WTC11 (cell line): ENCODE measurements at regions not wholly inside any gene's neighbourhood (a gene's known extent, or its start where the extent isn't known, plus 50 kb on each side); places are given as distances from the start of the nearest gene placed in this dataset.

Experiments
- ATAC-seq: fragments of 200-7000 bp; cut with Tn5 transposase; 2 replicates; pipeline ENCODE4 v1.10.0; 2021; ENCODE audit warnings: mild to moderate bottlenecking, moderate library complexity
- CTCF ChIA-PET: fragments of 300-600 bp; sonication (Branson Sonifier 250); formaldehyde crosslinking; loops from one replicate; lab custom pipeline; 2021; ENCODE audit warnings: antibody characterized with exemption; lab: Charles Lee
- POLR2A ChIA-PET: fragments of 350-600 bp; sonication (Branson Sonifier 250); formaldehyde crosslinking; loops from one replicate; lab custom pipeline; 2021; ENCODE audit warnings: antibody characterized with exemption; lab: Charles Lee
- DNase-seq: peaks from one replicate; pipeline ENCODE4 v3.0.0; 2021; ENCODE audit warnings: low spot score
- H3K27ac Mint-ChIP-seq: 2 replicates; pipeline ENCODE4 v1.8.0; 2021; ENCODE audit warnings: mixed read lengths
- H3K27me3 Mint-ChIP-seq: 2 replicates; pipeline ENCODE4 v1.8.0; 2021; ENCODE audit warnings: low read depth, mild to moderate bottlenecking, moderate library complexity, mixed read lengths
- H3K36me3 Mint-ChIP-seq: 2 replicates; pipeline ENCODE4 v1.8.0; 2021; ENCODE audit warnings: mixed read lengths
- H3K4me1 Mint-ChIP-seq: 2 replicates; pipeline ENCODE4 v1.8.0; 2022; ENCODE audit warnings: mixed read lengths
- H3K4me3 Mint-ChIP-seq: 2 replicates; pipeline ENCODE4 v1.8.0; 2021; ENCODE audit warnings: mild to moderate bottlenecking, moderate library complexity, mixed read lengths
- H3K9me3 Mint-ChIP-seq: 2 replicates; pipeline ENCODE4 v1.8.0; 2021; ENCODE audit warnings: mixed read lengths
- ATF2 ChIP-seq: sonication (generic); formaldehyde crosslinking; IDR thresholded peaks from 2 replicates; pipeline ENCODE4 v1.8.1; 2022; ENCODE audit warnings: low read depth, missing genetic modification reagents, borderline replicate concordance
- CREB1 ChIP-seq: sonication (generic); formaldehyde crosslinking; IDR thresholded peaks from 2 replicates; pipeline ENCODE4 v1.8.0; 2023; ENCODE audit warnings: mild to moderate bottlenecking, missing genetic modification reagents
- CREM ChIP-seq: sonication (generic); formaldehyde crosslinking; IDR thresholded peaks from 2 replicates; pipeline ENCODE4 v1.8.1; 2022; ENCODE audit warnings: mild to moderate bottlenecking, missing genetic modification reagents, moderate library complexity
- E2F1 ChIP-seq: sonication (generic); formaldehyde crosslinking; IDR thresholded peaks from 2 replicates; pipeline ENCODE4 v1.8.0; 2022; ENCODE audit warnings: mild to moderate bottlenecking, missing genetic modification reagents
- E2F5 ChIP-seq: sonication (generic); formaldehyde crosslinking; IDR thresholded peaks from 2 replicates; pipeline ENCODE4 v1.8.1; 2022; ENCODE audit warnings: mild to moderate bottlenecking, moderate library complexity, missing genetic modification reagents
- GABPB1 ChIP-seq: sonication (generic); formaldehyde crosslinking; IDR thresholded peaks from 2 replicates; pipeline ENCODE4 v1.8.1; 2023; ENCODE audit warnings: mild to moderate bottlenecking, missing genetic modification reagents
- GTF2I ChIP-seq: fragments of 250-450 bp; sonication (Bioruptor Pico); conservative IDR thresholded peaks from 2 replicates; pipeline ENCODE4 v1.4.0; 2021; ENCODE audit warnings: mild to moderate bottlenecking
- MAX ChIP-seq: sonication (generic); formaldehyde crosslinking; IDR thresholded peaks from 2 replicates; pipeline ENCODE4 v1.8.0; 2022; ENCODE audit warnings: mild to moderate bottlenecking, missing genetic modification reagents
- MYBL2 ChIP-seq: sonication (generic); formaldehyde crosslinking; IDR thresholded peaks from 2 replicates; pipeline ENCODE4 v1.8.1; 2023; ENCODE audit warnings: mild to moderate bottlenecking, moderate library complexity, missing genetic modification reagents
- NFE2L1 ChIP-seq: sonication (generic); formaldehyde crosslinking; IDR thresholded peaks from 2 replicates; pipeline ENCODE4 v1.8.1; 2023; ENCODE audit warnings: missing genetic modification reagents
- PREB ChIP-seq: sonication (generic); formaldehyde crosslinking; IDR thresholded peaks from 2 replicates; pipeline ENCODE4 v1.8.1; 2022; ENCODE audit warnings: mild to moderate bottlenecking, missing genetic modification reagents, moderate library complexity, borderline replicate concordance
- PRRX2 ChIP-seq: fragments of 250-450 bp; sonication (Bioruptor Pico); IDR thresholded peaks from 2 replicates; pipeline ENCODE4 v1.8.0; 2021; ENCODE audit warnings: mild to moderate bottlenecking
- SMAD3 ChIP-seq: sonication (generic); formaldehyde crosslinking; IDR thresholded peaks from 2 replicates; pipeline ENCODE4 v1.8.0; 2022; ENCODE audit warnings: missing genetic modification reagents, mild to moderate bottlenecking, borderline replicate concordance
- SP1 ChIP-seq: sonication (generic); formaldehyde crosslinking; conservative IDR thresholded peaks from 2 replicates; pipeline ENCODE4 v1.8.1; 2022; ENCODE audit warnings: missing genetic modification reagents
- STAT6 ChIP-seq: sonication (generic); formaldehyde crosslinking; conservative IDR thresholded peaks from 2 replicates; pipeline ENCODE4 v1.8.1; 2023; ENCODE audit warnings: mild to moderate bottlenecking, low read depth, missing genetic modification reagents, moderate library complexity
- TEAD1 ChIP-seq: sonication (generic); formaldehyde crosslinking; IDR thresholded peaks from 2 replicates; pipeline ENCODE4 v1.8.0; 2022; ENCODE audit warnings: mild to moderate bottlenecking, missing genetic modification reagents
- ZBTB21 ChIP-seq: sonication (generic); formaldehyde crosslinking; IDR thresholded peaks from 2 replicates; pipeline ENCODE4 v1.8.1; 2023; ENCODE audit warnings: mild to moderate bottlenecking, missing genetic modification reagents, borderline replicate concordance
- ZNF219 ChIP-seq: sonication (generic); formaldehyde crosslinking; IDR thresholded peaks from 2 replicates; pipeline ENCODE4 v1.8.0; 2023; ENCODE audit warnings: missing genetic modification reagents, mild to moderate bottlenecking, borderline replicate concordance
- ZNF232 ChIP-seq: sonication (generic); formaldehyde crosslinking; IDR thresholded peaks from 2 replicates; pipeline ENCODE4 v1.8.0; 2022; ENCODE audit warnings: mild to moderate bottlenecking, missing genetic modification reagents
- ZNF281 ChIP-seq: sonication (generic); formaldehyde crosslinking; IDR thresholded peaks from 2 replicates; pipeline ENCODE4 v1.8.0; 2023; ENCODE audit warnings: mild to moderate bottlenecking, missing genetic modification reagents
- ZNF416 ChIP-seq: fragments of 250-450 bp; sonication (Bioruptor Pico); IDR thresholded peaks from 2 replicates; pipeline ENCODE4 v1.9.0; 2021; ENCODE audit warnings: mild to moderate bottlenecking, inconsistent platforms

GRCh38 chr1:208329300-208329699, 85.1 kb upstream of the PLXNA2 start:
- H3K4me3 Mint-ChIP-seq = no peak overlapping the region
- peaks cover 5% of the 10 kb centered on the region for H3K27me3 Mint-ChIP-seq
- DNase-seq (no peak), ATAC-seq (no peak)
- TF ChIP-seq NFE2L1 (CRISPR knock-in tag) (no peak), MAX (CRISPR knock-in tag) (no peak), MYBL2 (CRISPR knock-in tag) (no peak), ZBTB21 (CRISPR knock-in tag) (no peak), CREM (CRISPR knock-in tag) (no peak), ATF2 (no peak), STAT6 (CRISPR knock-in tag) (no peak), ZNF232 (CRISPR knock-in tag) (no peak), SMAD3 (CRISPR knock-in tag) (no peak)
- H3K36me3 Mint-ChIP-seq = no peaks in the 10 kb centered on the region
- no peak overlapping the region for H3K27ac Mint-ChIP-seq
- POLR2A ChIA-PET = no interaction called here
- no peaks in the 10 kb centered on the region for H3K9me3 Mint-ChIP-seq
- peaks cover 11% of the 10 kb centered on the region for H3K4me1 Mint-ChIP-seq
- CTCF ChIA-PET = no interaction called here

- Mint-ChIP-seq H3K4me3 (no peak overlapping the region), H3K27me3 (peaks cover 9% of the 10 kb centered on the region), H3K27ac (no peak overlapping the region), H3K4me1 (no peaks in the 10 kb centered on the region), H3K36me3 (no peaks in the 10 kb centered on the region), H3K9me3 (no peaks in the 10 kb centered on the region)
- no peak for ATAC-seq
- POLR2A ChIA-PET = no interaction called here
- DNase-seq = no peak
- CTCF ChIA-PET = no interaction called here
- TF ChIP-seq ZNF416 = no peak
- no peak for TF ChIP-seq GTF2I (CRISPR knock-in tag)
- no peak for TF ChIP-seq ZNF219 (CRISPR knock-in tag)
- no peak for TF ChIP-seq GABPB1 (CRISPR knock-in tag)
- TF ChIP-seq E2F1 (CRISPR knock-in tag) = no peak
- no peak for TF ChIP-seq E2F5 (CRISPR knock-in tag)
- no peak for TF ChIP-seq CREB1 (CRISPR knock-in tag)
- no peak for TF ChIP-seq ZNF281 (CRISPR knock-in tag)
- TF ChIP-seq TEAD1 (CRISPR knock-in tag) = no peak
- TF ChIP-seq PRRX2 = no peak
- TF ChIP-seq PREB = no peak
- TF ChIP-seq SP1 (CRISPR knock-in tag) = no peak
These were observed 88.0 kb upstream of the PLXNA2 start for GRCh38 chr1:208332036-208332773.
